GM10248 (cell line): ENCODE measurements at regions not wholly inside any gene's neighbourhood (a gene's known extent, or its start where the extent isn't known, plus 50 kb on each side); places are given as distances from the start of the nearest gene placed in this dataset.
"Not testable (repeated sequence)": the region's sequence is repeated elsewhere in the genome, so short reads cannot be mapped to it uniquely, and the experiment has no call there.

ENCODE experiments used
- CTCF ChIA-PET: fragments of 300-600 bp; sonication (Branson Sonifier 250); formaldehyde crosslinking; extraction: SDS; loops from one replicate; lab custom pipeline; 2021; ENCODE audit warnings: antibody characterized with exemption; lab: Yijun Ruan, JAX
- POLR2A ChIA-PET: fragments of 350-650 bp; sonication (Branson Sonifier 250); formaldehyde crosslinking; extraction: SDS; loops from one replicate; lab custom pipeline; 2020; ENCODE audit warnings: antibody characterized with exemption; lab: Yijun Ruan, JAX
- DNase-seq: peaks from one replicate; pipeline ENCODE4 v3.0.0; 2012; ENCODE audit errors: extremely low spot score
- CTCF ChIP-seq: IDR thresholded peaks from 2 replicates; pipeline ENCODE4 v1.5.1; 2012; ENCODE audit warnings: mild to moderate bottlenecking, low read depth; ENCODE audit errors: extremely low read depth, missing control alignments, control extremely low read depth

GRCh38 chr6:154933181-154933827, 61.8 kb upstream of the TIAM2 start:
- CTCF ChIA-PET: interaction anchor here (1.0 to 2.4 kb wide), 2 partner anchors 244 to 258 kb away, joined by 4 to 8 read pairs; no protein-coding TSS in a partner anchor
- DNase-seq: no peak
- POLR2A ChIA-PET: no interaction called here
- TF ChIP-seq CTCF: no peak

- CTCF ChIA-PET: interaction anchor here (1.6 kb wide), 1 partner anchor 237 kb away, joined by 3 read pairs; no protein-coding TSS in a partner anchor
- POLR2A ChIA-PET: no interaction called here
- DNase-seq: no peak
These were observed 57.6 kb upstream of the TIAM2 start for GRCh38 chr6:154937306-154938220.

GRCh38 chr6:154938221-154938580, 56.9 kb upstream of the TIAM2 start:
- no peak for DNase-seq
- TF ChIP-seq CTCF: no peak
- ChIA-PET POLR2A (no interaction called here), CTCF (interaction anchor here (0.8 to 1.6 kb wide), 2 partner anchors 9 to 236 kb away, joined by 3 to 4 read pairs; no protein-coding TSS in a partner anchor)

More at GRCh38 chr6:154937306-154938220, 57.6 kb upstream of the TIAM2 start:
- TF ChIP-seq CTCF: peak; percentile 3

- CTCF ChIA-PET: interaction anchor here (0.8 to 0.9 kb wide), 2 partner anchors 9 to 11 kb away, joined by 3 to 4 read pairs; no protein-coding TSS in a partner anchor
- DNase-seq, POLR2A ChIA-PET: not testable (repeated sequence)
These were observed 56.3 kb upstream of the TIAM2 start for GRCh38 chr6:154938727-154939285.

GRCh38 chr6:154942770-154943169, 52.3 kb upstream of the TIAM2 start:
- POLR2A ChIA-PET: no interaction called here
- CTCF ChIA-PET: interaction anchor here (1.0 to 3.1 kb wide), 3 partner anchors 11 to 211 kb away, joined by 3 to 18 read pairs (median 4); no protein-coding TSS in a partner anchor
- no peak for TF ChIP-seq CTCF
- DNase-seq: no peak

- DNase-seq: no peak
- ChIA-PET POLR2A (no interaction called here), CTCF (interaction anchor here (2.0 kb wide), 1 partner anchor 18 kb away, joined by 8 read pairs; no protein-coding TSS in a partner anchor)
- TF ChIP-seq CTCF: no peak
These were observed 49.7 kb upstream of the TIAM2 start for GRCh38 chr6:154945271-154945890.
